ENCODE measurements at regions not wholly inside any gene's neighbourhood (a gene's known extent, or its start where the extent isn't known, plus 50 kb on each side); places are given as distances from the start of the nearest gene placed in this dataset.

GRCh38 chr21:22399681-22400514 lies 1401.7 kb downstream of the NCAM2 start:
- no peak overlapping the region for H3K4me3 Mint-ChIP-seq
- CTCF ChIA-PET: no interaction called here
- H3K36me3 Mint-ChIP-seq: no peaks in the 10 kb centered on the region
- H3K4me1 Mint-ChIP-seq: peaks cover 7% of the 10 kb centered on the region
- POLR2A ChIA-PET: interaction anchor here (0.8 kb wide), 1 partner anchor 241 kb away, joined by 3 read pairs; no protein-coding TSS in a partner anchor
- DNase-seq (ENCODE audit: low spot score) (no peak), ATAC-seq (no peak)
- no peak for TF ChIP-seq MYBL2 (CRISPR knock-in tag; IDR thresholded peaks at IDR 0.05)
- no peak for TF ChIP-seq GABPB1 (CRISPR knock-in tag; IDR thresholded peaks at IDR 0.05)
- no peak for TF ChIP-seq TP53 (CRISPR knock-in tag; IDR thresholded peaks at IDR 0.05)
- TF ChIP-seq RELA (CRISPR knock-in tag; IDR thresholded peaks at IDR 0.05; ENCODE audit: borderline replicate concordance): no peak
- TF ChIP-seq ZNF232 (CRISPR knock-in tag; IDR thresholded peaks at IDR 0.05): no peak
- H3K27ac Mint-ChIP-seq: no peak overlapping the region
- H3K9me3 Mint-ChIP-seq: 0 out of 2 replicates have a peak, but pooled peaks cover 5% of the 10 kb centered on the region
- H3K27me3 Mint-ChIP-seq (ENCODE audit: low read depth): no peaks in the 10 kb centered on the region

GRCh38 chr21:22409571-22409970 lies 1411.4 kb downstream of the NCAM2 start:
- POLR2A ChIA-PET: no interaction called here
- Mint-ChIP-seq H3K27me3 (ENCODE audit: low read depth) (no peaks in the 10 kb centered on the region), H3K27ac (no peak overlapping the region), H3K4me1 (no peaks in the 10 kb centered on the region), H3K4me3 (no peak overlapping the region), H3K36me3 (no peaks in the 10 kb centered on the region), H3K9me3 (0 out of 2 replicates have a peak, but pooled peaks cover 5% of the 10 kb centered on the region)
- CTCF ChIA-PET: no interaction called here
- DNase-seq (ENCODE audit: low spot score) (no peak), ATAC-seq (no peak)
- TF ChIP-seq ERG (CRISPR knock-in tag; IDR thresholded peaks at IDR 0.05) (no peak), NR2C2 (CRISPR knock-in tag; IDR thresholded peaks at IDR 0.05) (no peak), ZNF416 (CRISPR knock-in tag; IDR thresholded peaks at IDR 0.05) (no peak), JAZF1 (CRISPR knock-in tag; IDR thresholded peaks at IDR 0.05) (no peak), ZBTB21 (CRISPR knock-in tag; IDR thresholded peaks at IDR 0.05; ENCODE audit: borderline replicate concordance) (no peak), FOXK1 (CRISPR knock-in tag; IDR thresholded peaks at IDR 0.05) (no peak), CBFB (CRISPR knock-in tag; IDR thresholded peaks at IDR 0.05; ENCODE audit: low read depth) (no peak), ZNF138 (CRISPR knock-in tag; conservative IDR thresholded peaks at IDR 0.05) (no peak), MXD4 (CRISPR knock-in tag; IDR thresholded peaks at IDR 0.05; ENCODE audit: borderline replicate concordance) (no peak), FOXJ3 (CRISPR knock-in tag; IDR thresholded peaks at IDR 0.05; ENCODE audit: borderline replicate concordance) (no peak), ZNF121 (CRISPR knock-in tag; IDR thresholded peaks at IDR 0.05) (no peak), GRHL2 (CRISPR knock-in tag; IDR thresholded peaks at IDR 0.05; ENCODE audit: insufficient replicate concordance, severe bottlenecking) (no peak), NR3C1 (CRISPR knock-in tag; conservative IDR thresholded peaks at IDR 0.05; ENCODE audit: low read depth) (no peak), TEAD1 (CRISPR knock-in tag; IDR thresholded peaks at IDR 0.05) (no peak), CREB1 (CRISPR knock-in tag; IDR thresholded peaks at IDR 0.05) (no peak), STAT6 (CRISPR knock-in tag; conservative IDR thresholded peaks at IDR 0.05; ENCODE audit: low read depth) (no peak), ZNF532 (CRISPR knock-in tag; IDR thresholded peaks at IDR 0.05; ENCODE audit: borderline replicate concordance) (no peak)

Measured in WTC11 (cell line).